Liver (tissue), 8 donors: ENCODE measurements at regions not wholly inside any gene's neighbourhood (a gene's known extent, or its start where the extent isn't known, plus 50 kb on each side); places are given as distances from the start of the nearest gene placed in this dataset. TPM values are rescaled to one million over a fixed set of nuclear protein-coding genes. Genes with fewer than 3 reads are reported as not detected.
"Not testable (repeated sequence)": the region's sequence is repeated elsewhere in the genome, so short reads cannot be mapped to it uniquely, and the experiment has no call there.

Experiments used
- DNase-seq: peaks from one replicate; pipeline ENCODE4 v3.0.0-alpha.2; 2017; ENCODE audit warnings: low spot score
- H3K27ac ChIP-seq, 2 donors: one replicate each; pipeline ENCODE4 v1.7.0; 2013; ENCODE audit warnings: inconsistent platforms in 2 of 2, low read length in 2 of 2, control low read depth in 1 of 2, low read depth in 1 of 2, mild to moderate bottlenecking in 1 of 2
- H3K27me3 ChIP-seq, 4 donors: one replicate each; pipeline versions ENCODE4 v1.6.1 to v1.7.0; 2013; ENCODE audit warnings: low read length in 3 of 4, inconsistent platforms in 1 of 4, mild to moderate bottlenecking in 1 of 4, moderate library complexity in 1 of 4; ENCODE audit not compliant: control insufficient read depth in 4 of 4, insufficient read depth in 4 of 4
- H3K36me3 ChIP-seq, 4 donors: one replicate each; pipeline versions ENCODE4 v1.6.1 to v1.7.0; 2013; ENCODE audit warnings: low read length in 3 of 4, mild to moderate bottlenecking in 3 of 4, low read depth in 1 of 4, moderate library complexity in 1 of 4; ENCODE audit not compliant: control insufficient read depth in 4 of 4, insufficient read depth in 3 of 4
- H3K4me1 ChIP-seq, 4 donors: one replicate each; pipeline versions ENCODE4 v1.6.1 to v1.7.0; 2013; ENCODE audit warnings: low read length in 3 of 4, mild to moderate bottlenecking in 3 of 4, moderate library complexity in 1 of 4; ENCODE audit not compliant: control insufficient read depth in 4 of 4, insufficient read depth in 4 of 4
- H3K4me3 ChIP-seq, 3 donors: one replicate each; pipeline versions ENCODE4 v1.6.1 to v1.7.0; 2013; ENCODE audit warnings: low read length in 3 of 3, control low read depth in 1 of 3, low read depth in 1 of 3, mild to moderate bottlenecking in 1 of 3
- H3K9ac ChIP-seq, 2 donors: one replicate each; pipeline ENCODE4 v1.7.0; 2013; ENCODE audit warnings: low read length in 2 of 2, mild to moderate bottlenecking in 2 of 2, moderate library complexity in 2 of 2, control low read depth in 1 of 2, low read depth in 1 of 2
- H3K9me3 ChIP-seq, 4 donors: one replicate each; pipeline versions ENCODE4 v1.6.1 to v1.7.0; 2013; ENCODE audit warnings: low read length in 3 of 4; ENCODE audit not compliant: control insufficient read depth in 4 of 4
- FOXA2 ChIP-seq: IDR thresholded peaks from 2 replicates; pipeline ENCODE4 v1.6.1; 2016; ENCODE audit warnings: antibody characterized with exemption
- HNF4G ChIP-seq: IDR thresholded peaks from 2 replicates; pipeline ENCODE4 v1.6.1; 2016; ENCODE audit warnings: antibody characterized with exemption
- JUND ChIP-seq, 2 donors: IDR thresholded peaks; 2 replicates each; pipeline ENCODE4 v1.6.1; 2016; ENCODE audit warnings: antibody characterized with exemption in 2 of 2
- MAX ChIP-seq: IDR thresholded peaks from 2 replicates; pipeline ENCODE4 v1.6.1; 2016; ENCODE audit warnings: antibody characterized with exemption
- NR2F2 ChIP-seq: IDR thresholded peaks from 2 replicates; pipeline ENCODE4 v1.6.1; 2016; ENCODE audit warnings: antibody characterized with exemption
- RXRA ChIP-seq, 2 donors: IDR thresholded peaks; 2 replicates each; pipeline ENCODE4 v1.6.1; 2017 to 2018; ENCODE audit warnings: antibody characterized with exemption in 2 of 2, mild to moderate bottlenecking in 1 of 2
- SP1 ChIP-seq: IDR thresholded peaks from 2 replicates; pipeline ENCODE4 v1.6.1; 2018; ENCODE audit warnings: antibody characterized with exemption, mild to moderate bottlenecking
- TAF1 ChIP-seq: conservative IDR thresholded peaks from 2 replicates; pipeline ENCODE4 v1.6.1; 2016; ENCODE audit warnings: antibody characterized with exemption, mild to moderate bottlenecking
- YY1 ChIP-seq: IDR thresholded peaks from 2 replicates; pipeline ENCODE4 v1.6.1; 2016; ENCODE audit warnings: antibody characterized with exemption, mild to moderate bottlenecking
- WGBS: extraction: QIAGEN DNeasy Blood & Tissue Kit; methylation state at CpG from one replicate; pipeline ENCODE4 v1.1.7; 2013; 5-methylcytosine and 5-hydroxymethylcytosine counted together
- small RNA-seq: library from RNA; depleted of rRNA; stranded (forward); fragments of <200 nt; gene quantifications from one replicate; pipeline ENCODE3, GENCODE V24; 2014
- donor health status: healthy.
- donor health status: healthy.
- donor health status: healthy.
- donor health status: healthy.

- no peak for DNase-seq
Measured at GRCh38 chr6:2305951-2306350, 60.5 kb upstream of the GMDS start.

DNA sequence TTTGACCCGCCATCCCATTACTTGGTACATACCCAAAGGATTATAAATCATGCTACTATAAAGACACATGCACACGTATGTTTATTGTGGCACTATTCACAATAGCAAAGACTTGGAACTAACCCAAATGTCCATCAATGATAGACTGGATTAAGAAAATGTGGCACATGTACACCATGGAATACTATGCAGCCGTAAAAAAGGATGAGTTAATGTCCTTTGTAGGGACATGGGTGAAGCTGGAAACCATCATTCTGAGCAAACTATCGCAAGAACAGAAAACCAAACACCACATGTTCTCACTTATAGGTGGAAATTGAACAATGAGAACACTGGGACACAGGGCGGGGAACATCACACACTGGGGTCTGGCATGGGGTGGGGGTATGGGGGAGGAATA is 57.1 kb upstream of the GMDS start:
- not testable (repeated sequence) for H3K9me3 ChIP-seq
- 97% methylated on average over 5 of the region's 5 CpGs for WGBS

More at GRCh38 chr6:2305951-2306350, 60.5 kb upstream of the GMDS start:
- H3K9me3 ChIP-seq = no peaks in the 10 kb centered on the region
- WGBS = 84% methylated on average over 5 of the region's 5 CpGs
- no peaks in the 10 kb centered on the region for H3K36me3 ChIP-seq
- H3K4me3 ChIP-seq = no peak overlapping the region
- H3K27me3 ChIP-seq = no peaks in the 10 kb centered on the region
- TF ChIP-seq MAX = no peak
- TF ChIP-seq JUND (IDR thresholded peaks at IDR 0.05) = no peak
- TF ChIP-seq SP1 = no peak
- no peaks in the 10 kb centered on the region for H3K4me1 ChIP-seq
- H3K9ac ChIP-seq = no peak overlapping the region
- H3K27ac ChIP-seq = no peak overlapping the region

DNA sequence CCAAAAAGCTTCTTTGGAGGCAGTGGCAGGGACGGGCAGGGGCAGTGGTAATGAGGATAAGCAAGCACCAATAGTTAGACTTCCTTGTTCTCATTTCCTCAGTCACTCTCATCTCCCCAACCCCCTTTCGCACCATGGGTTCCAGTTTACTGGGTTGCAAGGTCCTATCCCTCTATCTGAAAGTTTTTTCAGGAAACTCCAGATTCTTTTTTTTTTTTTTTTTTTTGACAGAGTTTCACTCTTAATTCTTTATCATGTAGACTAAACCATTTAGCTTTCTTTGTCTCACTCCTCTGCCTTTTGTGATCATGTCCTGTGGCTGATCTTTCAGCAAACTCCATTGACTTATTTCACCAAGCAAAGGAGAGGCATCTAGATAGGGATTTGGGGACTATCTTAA is 51.4 kb upstream of the GMDS start:
- Histone ChIP-seq H3K36me3 (no peaks in the 10 kb centered on the region), H3K4me3 (no peak overlapping the region), H3K9ac (no peak overlapping the region), H3K27me3 (no peaks in the 10 kb centered on the region), H3K4me1 (no peaks in the 10 kb centered on the region), H3K27ac (no peak overlapping the region), H3K9me3 (peaks cover 0 to 12% (median 2%) of the 10 kb centered on the region in 4 donors)
- TF ChIP-seq FOXA2 = no peak
- no peak for TF ChIP-seq HNF4G
- no peak for TF ChIP-seq JUND (IDR thresholded peaks at IDR 0.05)
- TF ChIP-seq TAF1 = no peak
- TF ChIP-seq RXRA (IDR thresholded peaks at IDR 0.05) = no peak
- no peak for TF ChIP-seq YY1
- TF ChIP-seq NR2F2 = no peak
- WGBS = 93% methylated on average over 2 of the region's 2 CpGs
- DNase-seq = no peak

More for the DNA sequence above, 57.1 kb upstream of the GMDS start:
- H3K9ac ChIP-seq, H3K36me3 ChIP-seq, H3K27ac ChIP-seq, DNase-seq, H3K4me1 ChIP-seq, H3K4me3 ChIP-seq, H3K27me3 ChIP-seq: not testable (repeated sequence)

Small RNAs in the stretch of these regions (small RNA-seq; reads per million reads assigned to genes)
- gene HMGN2P28 = not detected
